ENCODE measurements at regions not wholly inside any gene's neighbourhood (a gene's known extent, or its start where the extent isn't known, plus 50 kb on each side); places are given as distances from the start of the nearest gene placed in this dataset.

DNA sequence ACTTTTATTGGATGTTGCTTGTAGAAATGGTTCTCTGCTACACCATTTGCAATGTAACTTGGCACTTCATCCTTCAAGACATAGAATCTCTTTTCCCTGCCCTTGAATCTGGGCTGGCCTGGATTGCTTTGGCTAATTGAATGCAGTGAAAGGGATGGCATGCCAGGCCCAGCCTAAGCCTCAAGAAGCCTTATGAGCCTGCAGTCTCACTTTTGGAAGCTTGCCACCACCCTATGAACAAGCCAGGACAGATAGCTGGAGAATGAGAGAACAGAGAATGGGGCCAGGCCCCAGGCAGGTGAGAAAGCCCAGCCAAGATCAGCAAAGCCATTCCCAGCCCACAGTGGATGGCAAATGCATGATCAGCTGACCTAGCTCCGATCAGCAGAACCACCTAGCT is 117.0 kb upstream of the ADRA1D start:
- Histone ChIP-seq H2BK5ac (ENCODE audit: low read depth, low read length) (no peak overlapping the region), H3K4ac (replicated peaks; ENCODE audit: insufficient read length, low read depth, low read length) (no peak overlapping the region), H3K18ac (ENCODE audit: extremely low read depth, low read length) (no peak overlapping the region), H2AFZ (ENCODE audit: low read length) (no peak overlapping the region), H2BK15ac (ENCODE audit: low read length) (no peak overlapping the region), H2BK20ac (ENCODE audit: low read length) (no peak overlapping the region), H3K4me3 (ENCODE audit: extremely low read depth in 1 of 4, insufficient read depth in 2 of 4, low read depth in 3 of 4, low read length in 4 of 4) (no peak overlapping the region), H3K14ac (ENCODE audit: insufficient read length) (no peak overlapping the region), H2AK5ac (ENCODE audit: low read depth, low read length) (no peak overlapping the region), H3K79me1 (ENCODE audit: low read depth, low read length) (no peaks in the 10 kb centered on the region), H2BK12ac (ENCODE audit: low read depth, low read length) (no peak overlapping the region), H3K79me2 (ENCODE audit: control insufficient read depth in 1 of 2, insufficient read depth in 2 of 2, low read length in 2 of 2) (no peaks in the 10 kb centered on the region), H3K4me2 (ENCODE audit: insufficient read depth in 1 of 2, low read depth in 2 of 2, low read length in 2 of 2) (no peak overlapping the region), H3K27ac (ENCODE audit: low read depth, low read length) (no peak overlapping the region), H3K36me3 (ENCODE audit: control insufficient read depth in 2 of 4, insufficient read depth in 4 of 4, low read length in 3 of 4) (no peaks in the 10 kb centered on the region), H3K23ac (ENCODE audit: insufficient read length) (no peak overlapping the region), H3K9me3 (ENCODE audit: insufficient read depth in 2 of 2, low read depth in 1 of 2, low read length in 1 of 2) (no peaks in the 10 kb centered on the region), H4K20me1 (replicated peaks in 1 of 2; ENCODE audit: control insufficient read depth in 1 of 2, insufficient read depth in 2 of 2, low read length in 2 of 2) (no peaks in the 10 kb centered on the region), H4K91ac (replicated peaks; ENCODE audit: insufficient read length, low read length) (no peak overlapping the region), H3K56ac (replicated peaks; ENCODE audit: insufficient read length, low read depth, low read length) (no peak overlapping the region), H4K8ac (ENCODE audit: extremely low read depth, insufficient read depth, low read length) (no peak overlapping the region), H2BK120ac (replicated peaks; ENCODE audit: low read depth, low read length) (no peak overlapping the region), H3K9ac (replicated peaks in 1 of 4; ENCODE audit: extremely low read depth in 1 of 4, low read depth in 3 of 4, low read length in 3 of 4) (no peak overlapping the region), H3K4me1 (replicated peaks in 1 of 4; ENCODE audit: control insufficient read depth in 3 of 4, insufficient read depth in 4 of 4, low read length in 3 of 4) (no peaks in the 10 kb centered on the region), H4K5ac (ENCODE audit: insufficient read length, low read depth, low read length) (no peak overlapping the region), H3K27me3 (replicated peaks in 1 of 4; ENCODE audit: control insufficient read depth in 3 of 4, extremely low read depth in 1 of 4, insufficient read depth in 3 of 4, low read length in 3 of 4) (no peaks in the 10 kb centered on the region), H3K23me2 (ENCODE audit: low read depth, low read length) (no peaks in the 10 kb centered on the region)
- TF ChIP-seq TAF7 (optimal IDR thresholded peaks at IDR 0.05; ENCODE audit: borderline replicate concordance, low read depth, low read length) (no peak), SRF (IDR thresholded peaks at IDR 0.05; ENCODE audit: low read depth, low read length) (no peak), SIN3A (conservative IDR thresholded peaks at IDR 0.05 in 1 of 2, IDR thresholded peaks at IDR 0.05 in 1 of 2; ENCODE audit: low read depth in 1 of 2, low read length in 2 of 2) (no peak), SAP30 (IDR thresholded peaks at IDR 0.05; ENCODE audit: insufficient read depth, insufficient replicate concordance, low read length) (no peak), CBX5 (IDR thresholded peaks at IDR 0.05; ENCODE audit: low read depth, low read length) (no peak), TAF1 (IDR thresholded peaks at IDR 0.05; ENCODE audit: low read depth, low read length) (no peak), GTF2F1 (IDR thresholded peaks at IDR 0.05; ENCODE audit: borderline replicate concordance, low read depth, low read length) (no peak), BCL11A (IDR thresholded peaks at IDR 0.05; ENCODE audit: low read depth in 2 of 2, low read length in 2 of 2) (no peak), CEBPB (IDR thresholded peaks at IDR 0.05; ENCODE audit: low read depth, low read length) (no peak), NANOG (IDR thresholded peaks at IDR 0.05; ENCODE audit: insufficient read depth, low read depth, low read length, poor library complexity, severe bottlenecking) (no peak)
- ChIA-PET POLR2A (ENCODE audit: partially characterized antibody) (no interaction called here), CTCF (ENCODE audit: partially characterized antibody) (interaction anchor here (0.5 to 1.2 kb wide), 2 partner anchors 106 to 116 kb away, joined by 3 read pairs; no protein-coding TSS in a partner anchor)
- WGBS, 2 experiments (ENCODE audit: extremely low coverage in 1 of 2, insufficient coverage in 1 of 2, insufficient read length in 1 of 2, insufficient replicate concordance in 2 of 2, low coverage in 1 of 2, low lambda C conversion rate in 2 of 2, missing lambda C conversion rate in 1 of 2) = 100% methylated on average over 1 of the region's 1 CpG; no CpG with 5 or more reads in 1 of the 2 experiments
- FAIRE-seq (no peak), DNase-seq (ENCODE audit: low read depth in 1 of 2, low spot score in 2 of 2) (no peak)

Measured in H1 (cell line).